ENCODE measurements at regions not wholly inside any gene's neighbourhood (a gene's known extent, or its start where the extent isn't known, plus 50 kb on each side); places are given as distances from the start of the nearest gene placed in this dataset.

DNA sequence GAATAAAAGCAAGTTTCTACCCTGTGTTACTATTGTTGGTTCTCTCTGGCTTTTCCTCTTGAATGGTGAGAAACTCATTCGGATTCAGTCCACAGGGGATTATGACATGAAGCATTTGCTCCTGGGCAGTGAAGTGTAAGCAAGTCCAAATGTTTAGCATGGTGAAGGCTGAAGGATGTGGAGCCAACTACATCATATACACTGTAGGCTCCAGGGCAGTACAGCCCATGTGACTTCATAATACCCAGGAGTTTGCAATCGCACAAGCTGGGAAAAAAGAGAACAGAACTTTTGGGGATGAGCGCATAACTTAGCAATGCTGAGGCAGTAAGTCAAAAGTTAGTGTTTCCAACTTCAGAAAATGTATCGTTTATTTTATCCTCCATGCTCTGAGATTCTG, 695.7 kb upstream of the POU3F3 start:
- no peak for DNase-seq (ENCODE audit: low spot score)

DNA sequence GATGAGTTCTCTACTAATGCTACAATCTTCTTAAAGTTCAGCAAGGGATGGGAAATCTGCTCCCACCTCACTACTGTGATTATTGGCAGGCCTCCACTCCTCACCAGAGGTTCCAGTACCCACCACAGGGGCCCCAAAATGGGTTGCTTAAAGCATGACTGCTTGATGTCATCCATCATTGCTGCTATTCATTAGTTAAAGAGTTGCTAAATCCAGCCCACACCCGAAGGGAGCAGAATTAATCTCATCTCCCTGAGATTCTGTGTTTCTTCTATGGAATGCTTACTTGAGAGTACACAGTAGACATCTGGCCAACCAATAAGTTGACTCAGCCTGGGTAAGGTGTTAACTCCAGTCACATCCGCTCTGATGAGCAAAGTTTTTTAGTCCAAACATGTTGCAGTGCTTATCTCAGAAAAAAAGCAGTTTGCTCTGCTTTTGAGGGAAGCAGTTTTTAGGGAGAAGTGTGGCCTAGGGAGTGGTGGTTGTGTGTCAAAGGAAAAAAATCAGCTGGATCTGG, 690.2 kb upstream of the POU3F3 start:
- DNase-seq (ENCODE audit: low spot score), result no peak

DNA sequence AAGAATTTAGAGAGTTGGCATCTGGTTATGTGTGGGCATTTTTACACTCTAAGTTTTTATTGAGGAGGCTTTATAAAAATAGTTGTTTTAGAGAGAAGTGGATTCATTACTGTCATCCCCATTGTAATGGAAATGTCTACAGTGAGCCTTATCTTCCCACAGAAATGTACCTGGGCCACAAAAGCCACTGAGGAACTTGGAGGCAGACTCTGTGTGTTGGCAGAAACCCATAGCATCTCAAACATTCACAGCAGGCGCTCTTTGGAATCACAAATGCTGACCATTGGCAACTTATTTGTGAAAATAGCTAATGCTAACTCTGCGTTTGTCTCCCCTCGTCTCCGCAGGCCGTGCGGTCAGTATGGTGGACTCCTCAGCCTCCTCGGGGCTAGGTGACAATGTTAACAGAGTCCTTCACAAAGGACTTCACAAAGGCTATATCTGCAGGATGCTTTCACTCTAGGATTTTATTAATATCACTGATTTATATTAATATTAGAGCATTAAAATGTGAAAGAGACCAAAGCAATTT, 689.1 kb upstream of the POU3F3 start:
- no peak for DNase-seq (ENCODE audit: low spot score)

DNA sequence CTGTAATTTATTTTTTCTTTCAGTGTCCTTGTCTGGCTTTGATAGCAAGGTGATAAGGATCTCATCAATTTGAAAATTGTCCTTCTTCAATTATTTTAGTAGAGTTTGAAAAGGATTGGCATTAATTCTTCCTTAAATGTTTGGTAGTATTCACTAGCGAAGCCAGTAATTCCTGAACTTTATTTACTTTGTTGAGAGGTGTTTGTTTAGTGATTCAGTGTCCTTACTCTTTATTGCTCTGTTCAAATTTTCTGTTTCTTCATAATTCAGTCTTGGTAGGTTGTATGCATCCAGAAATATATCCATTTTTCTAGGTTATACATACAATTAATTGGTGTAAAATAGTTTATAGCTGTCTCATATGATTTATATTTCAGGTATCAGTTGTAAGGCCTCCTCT, 676.7 kb upstream of the POU3F3 start:
- DNase-seq (ENCODE audit: low spot score), result no peak

DNA sequence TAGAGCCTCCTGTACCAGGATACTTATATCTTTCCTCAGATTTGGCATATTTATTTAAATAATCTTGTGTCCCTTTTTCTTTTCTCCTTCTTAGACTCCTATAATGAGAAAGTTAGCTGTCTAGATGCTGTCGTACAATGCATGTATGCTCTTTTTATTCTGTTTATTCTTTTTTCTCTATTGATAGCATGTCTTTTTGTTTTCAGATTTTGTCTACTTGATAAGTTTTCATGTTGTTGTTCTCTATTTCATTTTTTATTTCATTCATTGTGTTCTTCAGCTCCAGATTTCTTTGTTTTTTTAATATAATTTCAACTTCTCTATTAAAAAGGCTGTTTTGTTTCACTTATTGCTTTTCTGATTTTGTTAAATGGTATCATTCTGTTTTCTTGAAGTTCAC, 674.3 kb upstream of the POU3F3 start:
- no peak for DNase-seq (ENCODE audit: low spot score)

DNA sequence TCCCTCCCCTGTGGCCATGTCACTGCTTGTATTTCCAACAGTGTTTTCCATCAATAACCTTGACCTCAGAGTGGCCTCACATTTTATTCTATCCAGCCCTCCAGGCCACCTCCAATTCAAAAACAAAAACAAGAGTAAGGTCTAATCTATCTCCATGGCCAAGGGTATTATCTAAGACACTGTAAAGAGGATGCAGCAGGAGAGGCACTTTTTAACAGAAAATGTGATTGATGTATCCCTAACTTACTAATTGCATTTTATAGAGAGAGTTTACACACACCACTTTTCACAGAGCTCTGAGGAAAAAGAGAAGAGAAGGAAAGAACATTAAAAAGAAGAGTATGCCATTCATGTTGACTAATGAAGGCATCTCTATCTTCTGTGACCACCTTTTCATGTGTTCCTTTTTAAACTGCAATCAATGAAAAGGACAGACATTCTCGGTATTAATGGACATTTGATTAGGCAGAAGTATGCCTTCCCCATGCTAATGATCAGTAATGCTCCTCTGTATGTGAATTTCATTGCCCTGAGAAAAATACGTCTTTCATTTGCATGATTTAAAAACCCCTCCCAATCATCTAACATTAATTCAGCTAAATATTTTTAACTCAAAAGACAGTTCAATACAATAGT, 653.3 kb upstream of the POU3F3 start:
- no peak for DNase-seq (ENCODE audit: low spot score)

DNA sequence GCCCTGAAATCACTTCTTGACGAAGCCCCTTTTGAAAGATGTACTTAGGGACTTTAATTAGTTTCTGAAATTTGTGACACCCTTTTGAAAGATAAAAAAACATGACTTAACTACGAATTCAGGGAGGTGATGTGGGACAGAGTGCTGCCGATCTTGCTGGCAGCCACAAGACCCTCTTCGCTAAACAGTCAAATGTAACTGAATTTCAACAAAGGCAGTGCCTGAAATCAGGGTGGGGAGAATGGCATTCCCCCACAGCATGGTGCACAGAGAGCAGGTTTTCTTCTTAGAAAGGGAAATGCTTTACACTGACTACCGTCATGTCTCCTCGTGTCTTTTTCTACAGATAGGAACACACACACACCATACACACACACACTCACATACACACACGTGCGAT, 640.2 kb upstream of the POU3F3 start:
- no peak for DNase-seq (ENCODE audit: low spot score)

DNA sequence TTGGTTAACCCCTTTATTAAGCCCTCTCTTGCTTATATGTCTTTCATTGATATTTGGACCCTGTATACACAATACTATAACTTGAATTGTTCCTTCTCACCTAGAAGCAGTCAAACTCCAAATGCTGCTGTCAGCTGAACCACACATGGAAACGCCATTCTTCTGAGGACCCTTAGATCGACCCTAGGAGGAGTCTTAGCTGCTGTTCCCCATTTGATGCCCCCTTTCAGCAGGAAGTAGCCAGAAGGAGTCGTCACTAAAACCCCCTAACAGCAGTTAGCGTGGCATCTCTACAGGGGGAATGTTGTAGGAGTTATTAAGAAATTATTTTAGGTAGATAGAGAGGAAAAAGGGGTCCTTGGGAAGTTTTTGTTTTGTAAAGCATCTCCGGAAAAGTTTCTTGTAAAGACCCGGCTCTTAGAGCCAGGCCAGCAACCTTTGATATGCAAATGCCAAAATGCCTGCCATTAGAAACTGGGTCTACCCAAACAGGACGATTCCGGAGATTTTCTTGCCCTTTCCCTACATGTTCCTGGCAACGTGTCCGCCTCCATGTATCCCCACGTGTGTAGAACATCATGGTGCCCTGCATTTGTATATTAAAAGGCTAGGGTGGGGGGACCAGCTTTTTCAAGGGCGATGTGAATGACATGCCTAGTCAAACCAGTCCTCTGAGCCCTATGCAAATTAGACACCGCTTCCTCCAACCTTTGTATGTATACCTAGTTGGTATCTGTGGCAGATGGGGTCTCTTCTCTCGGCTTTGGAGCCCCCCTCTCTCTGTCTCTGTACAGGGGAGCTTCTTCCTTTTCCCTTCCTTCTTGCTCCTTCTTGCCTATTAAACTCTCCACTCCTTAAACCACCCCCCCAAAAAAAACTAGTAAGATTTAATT, 638.4 kb upstream of the POU3F3 start:
- no peak for DNase-seq (ENCODE audit: low spot score)

DNA sequence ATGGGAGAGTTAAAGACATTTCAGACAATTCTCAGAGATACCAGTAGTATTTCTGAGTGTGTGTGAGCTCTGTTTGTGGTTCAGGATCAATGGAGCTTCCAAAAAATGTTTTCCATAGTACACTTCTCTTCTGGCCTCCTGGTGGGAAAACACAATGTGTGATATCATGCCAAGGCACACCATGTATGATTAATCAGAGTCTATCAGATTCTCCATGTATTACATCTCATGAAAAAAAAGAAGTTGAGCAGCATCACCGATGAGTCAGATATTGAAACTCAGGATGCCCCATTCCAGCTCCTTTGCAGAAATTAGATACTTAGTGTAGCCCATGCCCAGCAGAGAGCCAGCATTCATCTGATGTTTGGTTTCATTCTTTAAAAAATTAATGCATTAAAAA, 620.3 kb upstream of the POU3F3 start:
- no peak for DNase-seq (ENCODE audit: low spot score)

DNA sequence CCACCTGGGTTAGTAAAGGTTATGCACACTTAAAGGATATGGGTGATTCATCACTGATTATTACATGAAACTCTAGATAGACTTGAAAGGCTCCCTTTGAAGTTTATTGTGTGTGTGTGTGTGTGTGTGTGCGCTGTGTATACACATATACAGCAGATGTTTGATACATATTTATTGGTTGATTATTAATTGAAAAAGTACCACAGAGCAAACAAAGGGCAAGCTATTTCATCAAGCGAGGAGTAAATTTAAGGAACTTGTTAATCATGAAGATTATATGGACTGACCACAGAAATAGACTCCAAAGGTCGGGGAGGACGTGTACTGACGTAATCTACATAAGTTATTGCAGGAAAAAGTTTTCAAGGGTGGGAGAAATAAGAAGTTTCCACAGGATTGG, 617.4 kb upstream of the POU3F3 start:
- DNase-seq (ENCODE audit: low spot score), result no peak

DNA sequence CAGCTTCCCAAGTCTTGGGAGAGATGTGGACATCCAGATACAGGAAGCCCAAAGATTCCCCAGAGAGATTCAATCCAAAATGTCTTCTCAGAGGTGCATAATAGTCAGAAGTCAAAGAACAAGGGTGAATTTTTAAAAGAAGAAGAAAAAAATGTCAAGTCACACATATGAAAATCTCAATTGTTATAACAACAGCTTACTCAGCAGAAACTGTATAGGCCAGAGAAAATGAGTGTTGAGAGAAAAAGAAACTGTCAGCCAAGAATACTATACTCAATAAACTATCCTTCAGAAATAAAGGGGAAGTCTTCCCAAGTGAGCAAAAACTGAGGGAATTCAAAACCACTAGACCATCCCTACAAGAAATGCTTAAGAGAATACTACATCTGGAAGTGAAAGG, 612.9 kb upstream of the POU3F3 start:
- no peak for DNase-seq (ENCODE audit: low spot score)

DNA sequence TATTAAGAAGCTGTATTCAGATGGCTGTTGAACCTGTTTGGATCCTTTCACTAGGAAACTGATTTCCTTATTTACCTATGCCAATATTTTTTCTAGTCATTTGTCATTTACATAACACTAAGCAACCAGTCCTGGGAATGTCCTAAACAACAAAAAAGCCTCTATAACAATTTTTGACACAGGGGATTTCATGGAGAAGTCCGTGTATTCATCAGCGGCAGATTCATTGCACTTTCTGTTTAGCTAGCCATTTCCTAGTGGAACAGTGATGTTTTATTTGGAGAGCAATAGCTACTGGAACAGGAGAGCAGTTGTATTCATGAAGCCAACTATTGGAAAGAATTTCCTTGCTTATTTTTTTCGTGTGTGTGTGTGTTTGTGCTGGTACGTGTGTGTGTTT, 604.3 kb upstream of the POU3F3 start:
- DNase-seq (ENCODE audit: low spot score), result no peak

DNA sequence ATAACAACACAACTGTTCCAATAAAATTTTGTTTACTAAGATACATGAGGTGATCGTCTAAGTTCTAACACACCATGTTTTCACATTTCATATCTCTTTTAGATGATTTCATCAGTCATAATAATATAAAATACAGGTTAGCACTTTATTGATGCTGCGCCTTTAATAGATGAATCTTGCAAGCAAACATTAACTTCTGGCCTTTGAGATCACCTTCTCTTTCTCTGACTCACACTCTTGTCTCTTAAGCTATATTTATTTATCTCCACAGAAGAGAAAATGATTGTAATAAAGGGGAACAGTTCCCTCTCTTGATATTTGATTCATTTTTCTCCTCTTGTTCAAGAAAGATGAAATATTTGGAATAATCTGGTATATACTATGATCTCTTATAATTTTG, 603.3 kb upstream of the POU3F3 start:
- no peak for DNase-seq (ENCODE audit: low spot score)

DNA sequence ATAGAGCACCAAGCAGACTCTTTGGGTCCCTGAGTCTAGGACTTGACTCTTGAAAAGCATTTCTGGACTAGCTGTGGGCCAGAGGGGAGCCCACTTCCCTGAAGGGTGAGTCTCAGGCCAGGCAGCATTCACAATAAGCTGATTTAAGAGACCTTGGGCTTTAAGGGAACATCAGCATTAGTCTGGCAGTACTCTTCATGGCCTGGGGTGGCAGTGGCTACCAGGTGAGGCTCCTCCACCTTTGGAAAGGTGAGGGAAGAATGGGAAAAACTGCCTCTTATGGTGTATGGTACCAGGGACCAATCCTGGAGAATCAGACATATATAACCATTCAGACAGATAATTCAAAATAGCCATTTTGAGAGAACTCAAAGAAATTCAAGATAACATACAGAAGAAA, 599.9 kb upstream of the POU3F3 start:
- no peak for DNase-seq (ENCODE audit: low spot score)

DNA sequence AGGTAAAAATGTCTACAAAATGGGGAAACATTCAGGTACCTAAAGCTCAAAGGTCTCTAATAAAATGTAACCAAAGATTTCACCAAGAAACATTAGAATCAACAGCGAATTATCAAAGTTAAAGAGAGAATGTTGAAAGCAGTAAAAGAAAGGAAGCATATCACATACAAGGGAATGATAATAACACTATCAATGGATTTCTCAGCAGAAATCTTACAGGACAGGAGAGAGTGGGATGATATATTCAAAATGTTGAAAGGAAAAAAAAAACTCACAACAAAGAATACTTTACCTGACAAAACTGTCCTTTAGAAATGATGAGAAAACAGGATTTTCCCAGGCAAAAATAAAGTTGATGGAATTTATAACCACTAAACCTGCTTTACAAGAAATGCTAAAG, 591.2 kb upstream of the POU3F3 start:
- DNase-seq (ENCODE audit: low spot score), result no peak

DNA sequence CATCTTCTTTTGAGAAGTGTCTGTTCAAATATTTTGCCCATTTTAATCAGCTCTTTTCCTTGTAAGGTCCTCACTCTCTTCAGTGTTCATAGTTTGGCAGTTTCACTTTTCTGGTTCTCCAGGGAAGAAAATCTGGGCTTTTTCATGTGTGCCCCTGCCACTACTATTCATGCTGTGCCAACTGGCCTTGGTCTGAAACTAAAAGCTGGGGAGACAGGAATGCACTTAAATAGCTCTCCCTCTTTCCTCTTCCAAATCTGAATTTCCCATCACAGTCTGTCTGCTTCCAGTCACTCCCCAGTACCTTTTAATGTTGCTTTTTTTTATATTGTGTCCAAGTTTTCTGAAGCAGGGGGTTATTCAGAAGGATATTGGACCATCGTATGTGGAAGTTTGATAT, 574.3 kb upstream of the POU3F3 start:
- no peak for DNase-seq (ENCODE audit: low spot score)

DNA sequence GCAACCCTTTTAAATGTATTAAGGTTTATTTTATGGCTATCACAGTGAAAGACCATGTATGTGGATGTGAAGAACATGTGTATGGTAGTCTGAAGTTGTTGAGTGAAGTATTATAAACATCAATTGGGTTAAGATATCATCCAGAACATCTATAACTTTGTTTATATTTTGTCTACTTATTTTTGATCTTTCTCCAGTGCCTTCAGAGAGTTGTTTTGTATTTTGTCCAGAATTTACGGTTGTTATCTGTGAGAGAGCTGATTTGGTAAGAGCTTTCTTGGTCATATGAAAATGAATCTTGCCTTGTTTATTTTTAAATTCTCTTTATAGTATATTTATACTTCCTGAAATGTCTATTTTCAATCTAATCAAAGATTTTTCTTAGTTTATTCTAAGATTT, 573.7 kb upstream of the POU3F3 start:
- no peak for DNase-seq (ENCODE audit: low spot score)

DNA sequence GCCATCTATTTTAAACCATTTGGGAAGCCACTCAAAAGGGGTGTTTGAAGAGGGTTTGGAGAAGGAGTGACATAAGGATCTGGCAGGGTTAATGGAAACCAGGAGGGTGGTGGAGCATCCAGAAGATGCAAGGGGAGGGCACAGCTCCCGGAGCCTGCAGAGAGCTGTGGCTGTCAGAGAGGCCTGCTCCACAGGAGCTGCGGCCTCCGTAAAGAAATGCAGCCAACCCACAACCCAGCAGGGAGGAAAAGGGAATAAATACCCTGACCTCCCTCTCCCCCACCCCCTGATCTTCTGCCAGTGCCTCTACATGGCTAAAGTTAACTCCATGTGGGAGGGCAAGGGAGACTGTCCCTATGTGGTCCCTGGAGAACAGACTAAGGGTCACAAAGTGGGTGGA, 567.1 kb upstream of the POU3F3 start:
- no peak for DNase-seq (ENCODE audit: low spot score)

DNA sequence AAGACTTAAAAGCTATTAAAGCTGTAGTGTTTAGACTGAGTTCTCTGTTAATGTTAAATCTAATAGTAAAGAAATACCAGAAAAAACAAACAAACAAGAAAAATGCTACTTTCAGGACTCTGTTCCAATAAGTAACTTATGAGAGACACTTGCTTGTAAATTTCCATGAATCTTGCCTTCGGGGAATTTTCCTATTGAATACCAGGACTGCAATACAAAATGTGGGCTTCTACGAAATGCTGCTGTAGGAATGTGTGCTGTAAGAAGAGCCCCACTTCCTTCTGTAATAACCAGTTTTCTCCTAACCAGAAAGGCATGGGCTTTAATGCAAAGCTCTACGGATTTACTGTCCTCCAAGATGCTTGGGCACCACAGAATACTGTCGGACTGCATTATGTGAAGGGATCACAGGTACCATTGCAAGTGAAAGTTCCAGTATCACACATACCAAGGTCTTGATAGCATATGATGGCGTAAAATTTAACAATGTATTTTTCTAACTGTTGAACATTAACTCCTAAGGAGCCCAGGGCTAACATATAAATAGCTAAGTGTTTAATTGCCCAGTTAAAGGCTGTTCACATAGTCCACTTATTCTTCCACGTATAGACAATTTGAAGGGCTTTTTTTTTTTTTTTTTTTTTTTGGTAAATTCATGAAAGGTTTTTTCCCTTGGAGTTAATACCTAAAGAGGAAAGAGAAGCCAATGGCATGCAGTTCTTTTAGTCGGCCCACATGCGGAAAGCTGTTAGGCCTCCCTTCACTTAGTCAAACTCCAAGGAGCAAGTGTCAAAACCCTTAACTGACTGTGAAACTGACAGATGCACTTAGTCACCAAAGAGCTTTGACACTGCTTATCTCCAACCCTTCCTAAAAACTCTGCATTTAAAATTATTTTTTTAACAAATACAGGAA, 564.0 kb upstream of the POU3F3 start:
- no peak for DNase-seq (ENCODE audit: low spot score)

DNA sequence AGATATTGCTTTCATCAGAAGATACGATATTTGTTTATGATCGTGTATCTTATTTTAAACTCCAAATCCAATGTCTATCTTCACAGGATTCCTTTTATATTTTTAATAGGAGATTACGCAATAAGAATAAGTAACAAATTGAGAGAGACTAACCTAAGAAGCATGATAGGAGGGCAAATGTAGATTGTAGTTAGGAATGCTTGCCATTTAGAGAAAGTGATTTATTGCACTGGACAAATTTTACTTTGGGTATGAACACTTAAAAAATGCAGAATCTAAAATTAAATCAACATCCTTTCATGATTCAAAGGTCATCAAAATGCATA, 563.4 kb upstream of the POU3F3 start:
- DNase-seq (ENCODE audit: low spot score), result no peak

DNA sequence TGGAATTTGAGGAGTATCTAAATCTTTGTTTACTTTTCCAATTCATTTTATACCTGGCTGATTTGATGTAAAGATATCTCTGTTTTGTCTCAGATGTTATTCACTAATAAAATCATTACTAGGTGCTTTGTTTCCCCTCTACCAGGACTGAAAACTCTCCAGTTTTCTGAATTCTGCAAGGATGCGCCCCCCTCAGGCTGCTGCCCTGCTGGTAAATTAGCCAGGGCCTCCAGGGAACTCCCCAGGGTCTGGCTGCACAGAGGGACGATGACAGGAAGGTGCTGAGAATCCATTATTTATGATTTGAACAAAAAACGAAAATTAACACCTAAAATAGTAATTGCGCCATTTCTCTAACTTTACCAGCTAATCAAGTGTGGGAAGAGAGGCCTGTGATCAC, 541.2 kb upstream of the POU3F3 start:
- no peak for DNase-seq (ENCODE audit: low spot score)

DNA sequence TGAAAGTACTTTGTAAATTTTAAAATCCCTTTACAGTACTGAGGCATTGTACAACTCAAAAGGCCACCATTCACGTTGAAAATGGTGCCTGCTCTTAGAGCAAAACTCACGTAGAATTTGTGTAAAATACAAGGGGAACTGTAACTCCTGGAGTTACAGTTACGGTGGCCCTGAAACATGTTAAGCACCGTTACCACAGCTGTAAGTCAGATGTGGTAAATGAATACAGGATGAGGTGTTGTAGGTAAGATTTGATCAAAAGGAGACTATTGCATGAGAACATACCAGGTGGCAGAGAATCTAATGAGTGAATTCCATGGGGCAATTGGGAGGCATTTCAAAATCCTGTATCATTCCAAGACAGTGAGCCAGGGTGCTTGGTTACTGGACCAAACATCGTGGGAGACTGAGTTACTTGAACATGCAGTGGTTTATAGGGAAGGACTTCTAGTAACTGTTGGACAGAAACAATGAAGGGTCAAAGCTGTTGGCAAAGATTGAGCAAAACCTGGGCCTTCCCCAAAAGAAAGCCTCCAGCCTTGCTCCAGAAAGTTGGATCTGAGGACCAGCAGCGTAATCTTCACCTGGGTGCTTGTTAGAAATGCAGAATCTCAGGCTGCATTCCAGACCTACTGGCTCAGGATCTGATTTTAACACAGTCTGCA, 535.8 kb upstream of the POU3F3 start:
- DNase-seq (ENCODE audit: low spot score), result no peak

Data from putamen (tissue), 1 donor.